K562 (cell line): ENCODE measurements at regions not wholly inside any gene's neighbourhood (a gene's known extent, or its start where the extent isn't known, plus 50 kb on each side); places are given as distances from the start of the nearest gene placed in this dataset.

Experiments
- ATAC-seq: fragments of 200-7000 bp; cut with Tn5 transposase; 3 replicates; pipeline ENCODE4 v1.9.1; 2020; ENCODE audit warnings: moderate library complexity
- BruUV-seq: library from RNA; stranded (reverse); fragments of 400-500 nt; replicated peaks from 2 replicates; lab custom pipeline; 2021; lab: Mats Ljungman, UMichigan
- CTCF ChIA-PET: fragments of 300-600 bp; formaldehyde crosslinking; extraction: SDS; loops from one replicate; lab custom pipeline; 2021; ENCODE audit warnings: low intra/inter-chr PET ratio; lab: Yijun Ruan, JAX
- POLR2A ChIA-PET: fragments of 300-600, 350-650 bp; sonication (Branson Sonifier 250); formaldehyde crosslinking; extraction: SDS; loops from one replicate; lab custom pipeline; 2021; ENCODE audit warnings: antibody characterized with exemption, inconsistent platforms; lab: Yijun Ruan, JAX
- DNase-seq, 4 experiments: peaks; one replicate each; pipeline versions ENCODE4 v3.0.0 to v3.0.0-alpha.2; 2011 to 2018; ENCODE audit warnings: low spot score in 3 of 4, mixed read lengths in 3 of 4; ENCODE audit errors: extremely low read depth in 1 of 4
- FAIRE-seq: peaks from 2 replicates; lab custom pipeline; 2011; peaks lifted over from hg19 to GRCh38; lab: Jason Lieb, UNC
- H2AFZ ChIP-seq: 2 replicates; pipeline ENCODE4 v1.6.0; 2011; ENCODE audit warnings: low read depth, low read length, control low read depth, inconsistent platforms
- H3K27ac ChIP-seq: fragments of 200-600 bp; 3 replicates; pipeline ENCODE4 v1.8.0; 2011; ENCODE audit warnings: low read depth, mild to moderate bottlenecking, control low read depth, inconsistent platforms, low read length, moderate library complexity, mixed read lengths; ENCODE audit errors: extremely low read depth
- H3K27me3 ChIP-seq, 2 experiments: fragments of 300-600 bp in 1 of 2; 2 replicates in 1 of 2; 3 replicates in 1 of 2; pipeline versions ENCODE4 v1.6.0 to v1.8.0; 2011; ENCODE audit warnings: inconsistent platforms in 2 of 2, low read length in 2 of 2, mild to moderate bottlenecking in 1 of 2, mixed read lengths in 1 of 2, moderate library complexity in 1 of 2; ENCODE audit not compliant: control insufficient read depth in 2 of 2, insufficient read depth in 2 of 2
- H3K36me3 ChIP-seq: fragments of 300-600 bp; 3 replicates; pipeline ENCODE4 v1.8.0; 2011; ENCODE audit warnings: mild to moderate bottlenecking, low read length, inconsistent platforms; ENCODE audit not compliant: control insufficient read depth, insufficient read depth
- H3K4me1 ChIP-seq, 2 experiments: fragments of 200-600 bp in 1 of 2; replicated peaks in 1 of 2; 2 replicates in 1 of 2; 3 replicates in 1 of 2; pipeline versions ENCODE4 v1.5.1 to v1.8.0; 2011; ENCODE audit warnings: inconsistent platforms in 2 of 2, low read length in 2 of 2, mild to moderate bottlenecking in 1 of 2, mixed read lengths in 1 of 2, moderate library complexity in 1 of 2; ENCODE audit not compliant: control insufficient read depth in 2 of 2, insufficient read depth in 2 of 2
- H3K4me2 ChIP-seq: 2 replicates; pipeline ENCODE4 v1.6.1; 2011; ENCODE audit warnings: low read length, control low read depth, inconsistent platforms, mixed read lengths; ENCODE audit not compliant: insufficient read depth
- H3K4me3 ChIP-seq: fragments of 200-600 bp; sonication (generic), shearing (Covaris generic); 2 replicates; pipeline ENCODE4 v1.5.1; 2016; ENCODE audit warnings: control low read depth, inconsistent platforms
- H3K79me2 ChIP-seq: fragments of 200-600 bp; 3 replicates; pipeline ENCODE4 v1.8.0; 2011; ENCODE audit warnings: low read length, inconsistent platforms; ENCODE audit not compliant: control insufficient read depth, insufficient read depth
- H3K9ac ChIP-seq, 2 experiments: 2 replicates each; pipeline versions ENCODE4 v1.6.0 to v1.6.1; 2011; ENCODE audit warnings: low read depth in 2 of 2, low read length in 2 of 2, control low read depth in 1 of 2, inconsistent platforms in 1 of 2, mild to moderate bottlenecking in 1 of 2, mixed read lengths in 1 of 2; ENCODE audit not compliant: insufficient read depth in 1 of 2
- H3K9me1 ChIP-seq: one replicate; pipeline ENCODE4 v1.6.0; 2011; ENCODE audit warnings: inconsistent platforms, mild to moderate bottlenecking, low read length, moderate library complexity; ENCODE audit not compliant: control insufficient read depth, insufficient read depth
- H3K9me3 ChIP-seq: replicated peaks from 2 replicates; pipeline ENCODE4 v1.5.1; 2011; ENCODE audit warnings: low read depth, low read length, inconsistent platforms; ENCODE audit not compliant: control insufficient read depth, insufficient read depth
- H4K20me1 ChIP-seq: replicated peaks from 2 replicates; pipeline ENCODE4 v1.6.1; 2011; ENCODE audit warnings: low read length, inconsistent platforms, mixed read lengths; ENCODE audit not compliant: control insufficient read depth, insufficient read depth
- CC2D1A ChIP-seq: fragments of 450-650 bp; IDR thresholded peaks from 2 replicates; pipeline ENCODE4 v1.6.1; 2017; ENCODE audit warnings: mild to moderate bottlenecking
- CEBPG ChIP-seq, 3 experiments: fragments of 200-800 bp in 1 of 3; sonication (Bioruptor generic) in 1 of 3; sonication (generic) in 1 of 3; formaldehyde crosslinking in 1 of 3; IDR thresholded peaks in 2 of 3; conservative IDR thresholded peaks in 1 of 3; 2 replicates each; pipeline versions ENCODE4 v1.6.1 to v1.8.0; 2016 to 2022; ENCODE audit warnings: missing compliant biosample characterization in 2 of 3, missing genetic modification characterization in 2 of 3, mild to moderate bottlenecking in 1 of 3, missing genetic modification reagents in 1 of 3
- CTBP1 ChIP-seq: fragments of 450-650 bp; IDR thresholded peaks from 2 replicates; pipeline ENCODE4 v1.6.1; 2016; ENCODE audit warnings: borderline replicate concordance
- DNMT1 ChIP-seq: fragments of 450-650 bp; IDR thresholded peaks from 2 replicates; pipeline ENCODE4 v1.6.1; 2016; ENCODE audit warnings: antibody characterized with exemption, mild to moderate bottlenecking
- ELF2 ChIP-seq: fragments of 250-450 bp; sonication (Bioruptor Pico); IDR thresholded peaks from 2 replicates; pipeline ENCODE4 v1.5.0; 2021; ENCODE audit warnings: mild to moderate bottlenecking
- FIP1L1 ChIP-seq: fragments of 200-400 bp; formaldehyde crosslinking; IDR thresholded peaks from 2 replicates; pipeline ENCODE4 v1.6.1; 2018; ENCODE audit warnings: mild to moderate bottlenecking, low read depth, low read length; ENCODE audit not compliant: poor library complexity, severe bottlenecking
- IRF1 ChIP-seq: sonication (generic); formaldehyde crosslinking; IDR thresholded peaks from 2 replicates; pipeline ENCODE4 v1.8.0; 2022; ENCODE audit warnings: missing genetic modification reagents, mild to moderate bottlenecking, borderline replicate concordance
- IRF2 ChIP-seq: sonication (generic); formaldehyde crosslinking; IDR thresholded peaks from 2 replicates; pipeline ENCODE4 v1.8.1; 2022; ENCODE audit warnings: mild to moderate bottlenecking, missing genetic modification reagents
- KDM5B ChIP-seq: fragments of 200-600 bp; sonication (generic); IDR thresholded peaks from 2 replicates; pipeline ENCODE4 v1.6.1; 2012; ENCODE audit warnings: low read depth, mild to moderate bottlenecking, moderate library complexity, low read length, control low read depth, inconsistent platforms; ENCODE audit not compliant: insufficient replicate concordance
- NFATC3 ChIP-seq: fragments of 450-650 bp; IDR thresholded peaks from 2 replicates; pipeline ENCODE4 v1.6.1; 2017; ENCODE audit warnings: mild to moderate bottlenecking
- NR2C2 ChIP-seq, 2 experiments: fragments of 200-800 bp in 1 of 2; sonication (Bioruptor generic) in 1 of 2; sonication (generic) in 1 of 2; formaldehyde crosslinking in 1 of 2; IDR thresholded peaks; 2 replicates each; pipeline versions ENCODE4 v1.6.1 to v1.8.0; 2016 to 2022; ENCODE audit warnings: mild to moderate bottlenecking in 1 of 2, missing compliant biosample characterization in 1 of 2, missing genetic modification characterization in 1 of 2, missing genetic modification reagents in 1 of 2
- OTX1 ChIP-seq: fragments of 450-650 bp; formaldehyde crosslinking; IDR thresholded peaks from 2 replicates; pipeline ENCODE4 v1.4.0; 2022; ENCODE audit warnings: mild to moderate bottlenecking
- RBBP5 ChIP-seq: fragments of 200-600 bp; sonication (generic); IDR thresholded peaks from 2 replicates; pipeline ENCODE4 v1.6.1; 2012; ENCODE audit warnings: borderline replicate concordance, mild to moderate bottlenecking, low read length, control low read depth, inconsistent platforms; ENCODE audit not compliant: insufficient read depth, poor library complexity, severe bottlenecking
- SREBF2 ChIP-seq: sonication (generic); formaldehyde crosslinking; IDR thresholded peaks from 2 replicates; pipeline ENCODE4 v1.4.0; 2020; ENCODE audit warnings: mild to moderate bottlenecking, missing genetic modification reagents
- TGIF2 ChIP-seq: sonication (generic); formaldehyde crosslinking; IDR thresholded peaks from 2 replicates; pipeline ENCODE4 v1.8.1; 2022; ENCODE audit warnings: mild to moderate bottlenecking, missing genetic modification reagents, moderate library complexity
- WGBS: fragments of 100-300 bp; shearing (Covaris generic); methylation state at CpG from one replicate; pipeline ENCODE4 v1.1.6; 2016; ENCODE audit warnings: low coverage, mixed read lengths; ENCODE audit not compliant: insufficient coverage; ENCODE audit errors: missing lambda C conversion rate; 5-methylcytosine and 5-hydroxymethylcytosine counted together
- in situ Hi-C: fragments of 300-500 bp; cut with MboI; formaldehyde crosslinking; loops from 4 replicates; pipeline ENCODE4 v1.15.0; 2018; ENCODE audit warnings: inconsistent platforms, mixed read lengths
- intact Hi-C: fragments of 100-400 bp; cut with micrococcal nuclease; formaldehyde crosslinking; loops from 2 replicates; pipeline ENCODE4 v1.14.2; 2022
- TF ChIP-seq, protein P1 (sequence below): sonication (generic); formaldehyde crosslinking; IDR thresholded peaks from 2 replicates; pipeline ENCODE4 v1.8.0; 2022; ENCODE audit warnings: mild to moderate bottlenecking, low read depth, missing genetic modification reagents

DNA sequence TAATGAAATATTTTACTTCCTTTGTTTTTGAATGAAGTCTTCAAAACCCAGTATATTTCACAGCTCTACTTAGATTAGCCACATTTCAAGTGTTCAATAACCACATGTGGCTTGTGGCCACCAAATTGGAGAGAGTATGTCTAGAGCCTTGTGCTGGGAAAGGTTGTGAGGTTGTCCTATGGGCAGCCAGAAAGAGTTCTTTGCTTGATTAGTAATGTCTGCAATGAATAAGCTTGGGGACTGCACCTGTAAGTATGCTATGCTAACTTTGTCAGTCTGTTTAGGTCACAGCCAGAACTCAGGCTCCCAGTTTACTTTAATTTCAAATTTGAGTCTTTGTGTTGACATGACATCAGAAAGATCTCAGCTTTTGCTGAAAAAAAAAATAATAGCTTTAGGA is 294.9 kb upstream of the SOX14 start (continued):
- TF ChIP-seq, protein P1, sequence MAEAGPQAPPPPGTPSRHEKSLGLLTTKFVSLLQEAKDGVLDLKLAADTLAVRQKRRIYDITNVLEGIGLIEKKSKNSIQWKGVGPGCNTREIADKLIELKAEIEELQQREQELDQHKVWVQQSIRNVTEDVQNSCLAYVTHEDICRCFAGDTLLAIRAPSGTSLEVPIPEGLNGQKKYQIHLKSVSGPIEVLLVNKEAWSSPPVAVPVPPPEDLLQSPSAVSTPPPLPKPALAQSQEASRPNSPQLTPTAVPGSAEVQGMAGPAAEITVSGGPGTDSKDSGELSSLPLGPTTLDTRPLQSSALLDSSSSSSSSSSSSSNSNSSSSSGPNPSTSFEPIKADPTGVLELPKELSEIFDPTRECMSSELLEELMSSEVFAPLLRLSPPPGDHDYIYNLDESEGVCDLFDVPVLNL, result no peak
- TF ChIP-seq CEBPG (CRISPR knock-in tag; IDR thresholded peaks at IDR 0.05) (no peak), CEBPG (tag; conservative IDR thresholded peaks at IDR 0.05 in 1 of 2, IDR thresholded peaks at IDR 0.05 in 1 of 2) (no peak)

- H3K27ac ChIP-seq, result no peak overlapping the region
These were observed 293.0 kb upstream of the SOX14 start for GRCh38 chr3:137471130-137471529.

More at GRCh38 chr3:137471130-137471529, 293.0 kb upstream of the SOX14 start:
- H4K20me1 ChIP-seq, result no peaks in the 10 kb centered on the region
- H2AFZ ChIP-seq, result no peak overlapping the region
- FAIRE-seq (no peak), DNase-seq (no peak), ATAC-seq (no peak)
- no peak overlapping the region for H3K4me2 ChIP-seq
- in situ Hi-C loops, result no loop called here
- no peaks in the 10 kb centered on the region for H3K9me3 ChIP-seq
- no peaks in the 10 kb centered on the region for H3K79me2 ChIP-seq
- CTCF ChIA-PET, result no interaction called here
- 0% methylated on average over 4 of the region's 4 CpGs for WGBS
- H3K9ac ChIP-seq, result no peak overlapping the region
- intact Hi-C loops, result no loop called here
- no TSS peak for BruUV-seq
- H3K4me1 ChIP-seq, result no peaks in the 10 kb centered on the region
- H3K9me1 ChIP-seq, result no peaks in the 10 kb centered on the region
- POLR2A ChIA-PET, result no interaction called here
- H3K27me3 ChIP-seq, result no peaks in the 10 kb centered on the region
- no peak overlapping the region for H3K4me3 ChIP-seq
- H3K36me3 ChIP-seq, result no peaks in the 10 kb centered on the region
- TF ChIP-seq CC2D1A (no peak), SREBF2 (CRISPR knock-in tag) (no peak), FIP1L1 (no peak), NR2C2 (CRISPR knock-in tag; IDR thresholded peaks at IDR 0.05) (no peak), NR2C2 (tag; IDR thresholded peaks at IDR 0.05) (no peak), ELF2 (CRISPR knock-in tag) (no peak), RBBP5 (no peak), KDM5B (no peak), OTX1 (no peak), IRF1 (CRISPR knock-in tag) (no peak), NFATC3 (no peak), DNMT1 (no peak), IRF2 (CRISPR knock-in tag) (no peak), CTBP1 (no peak), TGIF2 (CRISPR knock-in tag) (no peak)
- TF ChIP-seq, all 486 proteins: peak for 0
